ENCODE measurements at regions not wholly inside any gene's neighbourhood (a gene's known extent, or its start where the extent isn't known, plus 50 kb on each side); places are given as distances from the start of the nearest gene placed in this dataset.

- no peaks in the 10 kb centered on the region for H3K79me2 ChIP-seq (ENCODE audit: insufficient read depth, low read length)
- H3K4me2 ChIP-seq (ENCODE audit: low read length), result no peak overlapping the region
- no peak overlapping the region for H3K27ac ChIP-seq (ENCODE audit: low read depth, low read length, poor library complexity, severe bottlenecking)
- no peak overlapping the region for H2AFZ ChIP-seq (ENCODE audit: low read length)
- H3F3A ChIP-seq (ENCODE audit: insufficient read depth, low read length), result no peaks in the 10 kb centered on the region
- no peaks in the 10 kb centered on the region for H3K27me3 ChIP-seq (ENCODE audit: insufficient read depth, low read length)
- H3K36me3 ChIP-seq (ENCODE audit: insufficient read depth, low read length), result no peaks in the 10 kb centered on the region
- H3K4me1 ChIP-seq (ENCODE audit: insufficient read depth, low read length, severe bottlenecking), result no peaks in the 10 kb centered on the region
- H3K9me2 ChIP-seq (ENCODE audit: low read depth, low read length), result no peaks in the 10 kb centered on the region
- H3K4me3 ChIP-seq (ENCODE audit: low read depth, low read length, poor library complexity, severe bottlenecking), result no peak overlapping the region
- no peak overlapping the region for H3K9ac ChIP-seq (ENCODE audit: low read length)
- no peaks in the 10 kb centered on the region for H4K20me1 ChIP-seq (ENCODE audit: insufficient read depth, low read length)
- TF ChIP-seq EZH2 (IDR thresholded peaks at IDR 0.05; ENCODE audit: borderline replicate concordance, low read length) (no peak), CTCF (IDR thresholded peaks at IDR 0.05; ENCODE audit: low read length) (no peak)
- no peaks in the 10 kb centered on the region for H3K9me3 ChIP-seq (ENCODE audit: low read length)
Measured at GRCh38 chr3:190175490-190175889, 54.8 kb upstream of the P3H2 start.

- Histone ChIP-seq H3F3A (ENCODE audit: insufficient read depth, low read length) (no peaks in the 10 kb centered on the region), H3K9ac (ENCODE audit: low read length) (no peak overlapping the region), H3K27me3 (ENCODE audit: insufficient read depth, low read length) (no peaks in the 10 kb centered on the region), H2AFZ (ENCODE audit: low read length) (no peak overlapping the region), H4K20me1 (ENCODE audit: insufficient read depth, low read length) (no peaks in the 10 kb centered on the region), H3K4me2 (ENCODE audit: low read length) (no peak overlapping the region), H3K4me3 (ENCODE audit: low read depth, low read length, poor library complexity, severe bottlenecking) (no peak overlapping the region), H3K79me2 (ENCODE audit: insufficient read depth, low read length) (no peaks in the 10 kb centered on the region), H3K9me3 (ENCODE audit: low read length) (no peaks in the 10 kb centered on the region), H3K4me1 (ENCODE audit: insufficient read depth, low read length, severe bottlenecking) (no peaks in the 10 kb centered on the region), H3K27ac (ENCODE audit: low read depth, low read length, poor library complexity, severe bottlenecking) (no peak overlapping the region), H3K36me3 (ENCODE audit: insufficient read depth, low read length) (no peaks in the 10 kb centered on the region), H3K9me2 (ENCODE audit: low read depth, low read length) (no peaks in the 10 kb centered on the region)
- TF ChIP-seq EZH2 (IDR thresholded peaks at IDR 0.05; ENCODE audit: borderline replicate concordance, low read length) (no peak), CTCF (IDR thresholded peaks at IDR 0.05; ENCODE audit: low read length) (no peak)
Measured at GRCh38 chr3:190174471-190174870, 53.8 kb upstream of the P3H2 start.

GRCh38 chr3:190173426-190173825 is 52.7 kb upstream of the P3H2 start:
- TF ChIP-seq CTCF (IDR thresholded peaks at IDR 0.05; ENCODE audit: low read length) (no peak), EZH2 (IDR thresholded peaks at IDR 0.05; ENCODE audit: borderline replicate concordance, low read length) (no peak)
- Histone ChIP-seq H4K20me1 (ENCODE audit: insufficient read depth, low read length) (no peaks in the 10 kb centered on the region), H3K4me1 (ENCODE audit: insufficient read depth, low read length, severe bottlenecking) (no peaks in the 10 kb centered on the region)

More at GRCh38 chr3:190173426-190173825, 52.7 kb upstream of the P3H2 start:
- Histone ChIP-seq H3K4me3 (ENCODE audit: low read depth, low read length, poor library complexity, severe bottlenecking) (no peak overlapping the region), H3K9ac (ENCODE audit: low read length) (no peak overlapping the region), H3K79me2 (ENCODE audit: insufficient read depth, low read length) (no peaks in the 10 kb centered on the region), H3K27ac (ENCODE audit: low read depth, low read length, poor library complexity, severe bottlenecking) (no peak overlapping the region), H3K4me2 (ENCODE audit: low read length) (no peak overlapping the region), H2AFZ (ENCODE audit: low read length) (no peak overlapping the region), H3K36me3 (ENCODE audit: insufficient read depth, low read length) (no peaks in the 10 kb centered on the region), H3F3A (ENCODE audit: insufficient read depth, low read length) (no peaks in the 10 kb centered on the region), H3K9me2 (ENCODE audit: low read depth, low read length) (no peaks in the 10 kb centered on the region), H3K9me3 (ENCODE audit: low read length) (no peaks in the 10 kb centered on the region), H3K27me3 (ENCODE audit: insufficient read depth, low read length) (no peaks in the 10 kb centered on the region)

All from OCI-LY1 (cell line).